Panc1 (cell line): ENCODE measurements at regions not wholly inside any gene's neighbourhood (a gene's known extent, or its start where the extent isn't known, plus 50 kb on each side); places are given as distances from the start of the nearest gene placed in this dataset.

Source experiments
- ATAC-seq: fragments of 200-7000 bp; cut with Tn5 transposase; 2 replicates; pipeline ENCODE4 v1.9.1; 2020; ENCODE audit warnings: mild to moderate bottlenecking, moderate library complexity
- BruUV-seq: library from RNA; stranded (reverse); fragments of 400-500 nt; replicated peaks from 2 replicates; lab custom pipeline; 2021; lab: Mats Ljungman, UMichigan
- CTCF ChIA-PET: fragments of 300-600 bp; sonication (Branson Sonifier 250); formaldehyde crosslinking; loops from one replicate; lab custom pipeline; 2022; ENCODE audit warnings: antibody characterized with exemption; lab: Charles Lee
- POLR2A ChIA-PET: fragments of 300-600 bp; sonication (Branson Sonifier 250); formaldehyde crosslinking; loops from one replicate; lab custom pipeline; 2022; ENCODE audit warnings: antibody characterized with exemption; lab: Charles Lee
- DNase-seq: peaks from one replicate; pipeline ENCODE4 v3.0.0-alpha.2; 2010; ENCODE audit warnings: low read depth, low spot score
- H3K27ac ChIP-seq: 2 replicates; pipeline ENCODE4 v1.5.1; 2011; ENCODE audit warnings: mild to moderate bottlenecking, low read length, inconsistent platforms
- H3K27me3 ChIP-seq: fragments of 200-500 bp; sonication (Bioruptor generic); 2 replicates; pipeline ENCODE4 v1.6.0; 2014; ENCODE audit warnings: low read length, inconsistent platforms; ENCODE audit not compliant: control insufficient read depth, insufficient read depth
- H3K36me3 ChIP-seq: fragments of 200-500 bp; sonication (Bioruptor generic); 2 replicates; pipeline ENCODE4 v1.5.1; 2014; ENCODE audit warnings: inconsistent platforms, mild to moderate bottlenecking, low read length, moderate library complexity; ENCODE audit not compliant: control insufficient read depth, insufficient read depth
- H3K4me1 ChIP-seq: 2 replicates; pipeline ENCODE4 v1.5.1; 2011; ENCODE audit warnings: inconsistent platforms, mild to moderate bottlenecking, low read length, moderate library complexity; ENCODE audit not compliant: control insufficient read depth, insufficient read depth
- H3K4me3 ChIP-seq, 2 experiments: 2 replicates each; pipeline ENCODE4 v1.5.1; 2011 to 2012; ENCODE audit warnings: low read depth in 2 of 2, low read length in 2 of 2, mild to moderate bottlenecking in 2 of 2, inconsistent platforms in 1 of 2, moderate library complexity in 1 of 2
- H3K9me3 ChIP-seq: fragments of 200-500 bp; sonication (Bioruptor generic); 2 replicates; pipeline ENCODE4 v1.5.1; 2014; ENCODE audit warnings: low read depth, mild to moderate bottlenecking, inconsistent platforms, low read length, moderate library complexity; ENCODE audit not compliant: control insufficient read depth, insufficient read depth
- CTCF ChIP-seq: fragments of 450-650 bp; IDR thresholded peaks from 2 replicates; pipeline ENCODE4 v1.5.1; 2017; ENCODE audit warnings: mild to moderate bottlenecking
- POLR2AphosphoS5 ChIP-seq: IDR thresholded peaks from 2 replicates; pipeline ENCODE4 v1.6.1; 2012; ENCODE audit warnings: mild to moderate bottlenecking, low read depth, low read length, moderate library complexity
- REST ChIP-seq, 2 experiments: IDR thresholded peaks; 2 replicates each; pipeline ENCODE4 v1.6.1; 2011 to 2012; ENCODE audit warnings: low read depth in 2 of 2, control low read depth in 1 of 2, low read length in 1 of 2, mild to moderate bottlenecking in 1 of 2, moderate library complexity in 1 of 2; ENCODE audit not compliant: insufficient read depth in 1 of 2
- SIN3A ChIP-seq: IDR thresholded peaks from 2 replicates; pipeline ENCODE4 v1.6.1; 2012; ENCODE audit warnings: low read depth, mild to moderate bottlenecking, low read length, moderate library complexity, borderline replicate concordance; ENCODE audit not compliant: insufficient read depth
- TCF7L2 ChIP-seq: IDR thresholded peaks from 2 replicates; pipeline ENCODE4 v1.6.1; 2011; ENCODE audit warnings: mild to moderate bottlenecking, low read depth, low read length, inconsistent platforms
- in situ Hi-C: cut with HindIII; loops from 2 replicates; pipeline ENCODE4 v1.10.0; 2016; ENCODE audit warnings: low sequenced_read_pairs, low pct_unique_long_range_greater_than_20kb
- intact Hi-C: fragments of 100-400 bp; cut with micrococcal nuclease; formaldehyde crosslinking; loops from one replicate; pipeline ENCODE4 v1.10.0; 2022; ENCODE audit not compliant: unreplicated experiment

- no peaks in the 10 kb centered on the region for H3K27me3 ChIP-seq
- TF ChIP-seq SIN3A, result no peak
- TF ChIP-seq REST (IDR thresholded peaks at IDR 0.05; ENCODE audit: insufficient read depth in 1 of 2, low read depth in 2 of 2, low read length in 1 of 2), result no peak
- no peak for TF ChIP-seq POLR2AphosphoS5
- no peak for TF ChIP-seq TCF7L2
- no peak for TF ChIP-seq CTCF
- no peaks in the 10 kb centered on the region for H3K9me3 ChIP-seq
- H3K4me1 ChIP-seq, result no peaks in the 10 kb centered on the region
- intact Hi-C loops (no loop called here), in situ Hi-C loops (no loop called here)
- CTCF ChIA-PET, result no interaction called here
- no peaks in the 10 kb centered on the region for H3K36me3 ChIP-seq
- H3K27ac ChIP-seq, result no peak overlapping the region
- BruUV-seq, result no TSS peak
- ATAC-seq (no peak), DNase-seq (no peak)
- POLR2A ChIA-PET, result no interaction called here
- H3K4me3 ChIP-seq, result no peak overlapping the region
Observed at GRCh38 chr4:181845617-181846016, 397.6 kb upstream of the TENM3 start.

- Histone ChIP-seq H3K9me3 (no peaks in the 10 kb centered on the region), H3K27me3 (no peaks in the 10 kb centered on the region), H3K36me3 (no peaks in the 10 kb centered on the region), H3K4me1 (no peaks in the 10 kb centered on the region), H3K4me3 (no peak overlapping the region), H3K27ac (no peak overlapping the region)
- ATAC-seq (no peak), DNase-seq (no peak)
- in situ Hi-C loops, result no loop called here
- intact Hi-C loops, result no loop called here
- TF ChIP-seq REST (IDR thresholded peaks at IDR 0.05; ENCODE audit: insufficient read depth in 1 of 2, low read depth in 2 of 2, low read length in 1 of 2) (no peak), CTCF (no peak), POLR2AphosphoS5 (no peak), SIN3A (no peak), TCF7L2 (no peak)
- BruUV-seq, result no TSS peak
- POLR2A ChIA-PET, result no interaction called here
- CTCF ChIA-PET, result no interaction called here
Observed at GRCh38 chr4:181846934-181847333, 396.3 kb upstream of the TENM3 start.
